ENCODE measurements at regions not wholly inside any gene's neighbourhood (a gene's known extent, or its start where the extent isn't known, plus 50 kb on each side); places are given as distances from the start of the nearest gene placed in this dataset.

DNA sequence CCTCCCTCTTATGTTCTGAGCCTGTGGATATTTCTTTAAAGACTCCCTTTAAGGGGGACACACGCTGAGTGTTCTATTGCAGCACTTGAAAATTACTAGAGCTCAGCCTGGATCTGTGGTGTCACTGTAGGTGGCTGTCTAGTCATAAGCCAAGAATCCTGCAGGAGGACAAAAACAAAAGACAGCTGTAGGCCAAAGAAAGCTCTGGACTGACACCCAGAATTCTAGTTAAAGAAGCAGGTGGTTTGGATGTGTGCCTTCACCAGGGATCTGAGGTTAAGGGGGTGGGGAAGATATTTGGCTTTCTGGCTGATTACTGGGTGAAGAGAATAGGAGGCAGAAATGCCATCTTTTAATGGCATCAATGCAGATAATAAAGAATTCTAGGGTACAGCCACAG lies 842.5 kb upstream of the NXPH2 start:
- H3K79me2 ChIP-seq (ENCODE audit: insufficient read depth) = no peaks in the 10 kb centered on the region
- H3K9ac ChIP-seq = no peak overlapping the region
- no peak overlapping the region for H3K4me2 ChIP-seq
- ChIA-PET CTCF (no interaction called here), POLR2A (no interaction called here)
- H3F3A ChIP-seq (replicated peaks; ENCODE audit: insufficient read depth) = no peaks in the 10 kb centered on the region
- no peak for TF ChIP-seq MXI1 (IDR thresholded peaks at IDR 0.05; ENCODE audit: low read depth, low read length)
- TF ChIP-seq, protein P1, sequence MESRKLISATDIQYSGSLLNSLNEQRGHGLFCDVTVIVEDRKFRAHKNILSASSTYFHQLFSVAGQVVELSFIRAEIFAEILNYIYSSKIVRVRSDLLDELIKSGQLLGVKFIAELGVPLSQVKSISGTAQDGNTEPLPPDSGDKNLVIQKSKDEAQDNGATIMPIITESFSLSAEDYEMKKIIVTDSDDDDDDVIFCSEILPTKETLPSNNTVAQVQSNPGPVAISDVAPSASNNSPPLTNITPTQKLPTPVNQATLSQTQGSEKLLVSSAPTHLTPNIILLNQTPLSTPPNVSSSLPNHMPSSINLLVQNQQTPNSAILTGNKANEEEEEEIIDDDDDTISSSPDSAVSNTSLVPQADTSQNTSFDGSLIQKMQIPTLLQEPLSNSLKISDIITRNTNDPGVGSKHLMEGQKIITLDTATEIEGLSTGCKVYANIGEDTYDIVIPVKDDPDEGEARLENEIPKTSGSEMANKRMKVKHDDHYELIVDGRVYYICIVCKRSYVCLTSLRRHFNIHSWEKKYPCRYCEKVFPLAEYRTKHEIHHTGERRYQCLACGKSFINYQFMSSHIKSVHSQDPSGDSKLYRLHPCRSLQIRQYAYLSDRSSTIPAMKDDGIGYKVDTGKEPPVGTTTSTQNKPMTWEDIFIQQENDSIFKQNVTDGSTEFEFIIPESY (IDR thresholded peaks at IDR 0.05; ENCODE audit: borderline replicate concordance, low read depth) = no peak
- no peak for TF ChIP-seq ELF1 (IDR thresholded peaks at IDR 0.05)
- TF ChIP-seq FOSL2 (IDR thresholded peaks at IDR 0.05; ENCODE audit: borderline replicate concordance, low read depth) = no peak
- no peak for TF ChIP-seq YY1 (IDR thresholded peaks at IDR 0.05; ENCODE audit: low read depth)
- TF ChIP-seq JUND (IDR thresholded peaks at IDR 0.05) = no peak
- TF ChIP-seq RXRA (IDR thresholded peaks at IDR 0.05; ENCODE audit: borderline replicate concordance, low read depth) = no peak
- TF ChIP-seq, protein P2, sequence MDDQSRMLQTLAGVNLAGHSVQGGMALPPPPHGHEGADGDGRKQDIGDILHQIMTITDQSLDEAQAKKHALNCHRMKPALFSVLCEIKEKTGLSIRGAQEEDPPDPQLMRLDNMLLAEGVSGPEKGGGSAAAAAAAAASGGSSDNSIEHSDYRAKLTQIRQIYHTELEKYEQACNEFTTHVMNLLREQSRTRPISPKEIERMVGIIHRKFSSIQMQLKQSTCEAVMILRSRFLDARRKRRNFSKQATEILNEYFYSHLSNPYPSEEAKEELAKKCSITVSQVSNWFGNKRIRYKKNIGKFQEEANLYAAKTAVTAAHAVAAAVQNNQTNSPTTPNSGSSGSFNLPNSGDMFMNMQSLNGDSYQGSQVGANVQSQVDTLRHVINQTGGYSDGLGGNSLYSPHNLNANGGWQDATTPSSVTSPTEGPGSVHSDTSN (IDR thresholded peaks at IDR 0.05) = no peak
- TF ChIP-seq TEAD4 (IDR thresholded peaks at IDR 0.05; ENCODE audit: borderline replicate concordance, insufficient read depth) = no peak
- no peak for TF ChIP-seq CHD2 (IDR thresholded peaks at IDR 0.05; ENCODE audit: low read length, partially characterized antibody)
- TF ChIP-seq EP300 (IDR thresholded peaks at IDR 0.05; ENCODE audit: borderline replicate concordance in 1 of 2, low read depth in 1 of 2, low read length in 1 of 2) = no peak
- TF ChIP-seq, protein P3, sequence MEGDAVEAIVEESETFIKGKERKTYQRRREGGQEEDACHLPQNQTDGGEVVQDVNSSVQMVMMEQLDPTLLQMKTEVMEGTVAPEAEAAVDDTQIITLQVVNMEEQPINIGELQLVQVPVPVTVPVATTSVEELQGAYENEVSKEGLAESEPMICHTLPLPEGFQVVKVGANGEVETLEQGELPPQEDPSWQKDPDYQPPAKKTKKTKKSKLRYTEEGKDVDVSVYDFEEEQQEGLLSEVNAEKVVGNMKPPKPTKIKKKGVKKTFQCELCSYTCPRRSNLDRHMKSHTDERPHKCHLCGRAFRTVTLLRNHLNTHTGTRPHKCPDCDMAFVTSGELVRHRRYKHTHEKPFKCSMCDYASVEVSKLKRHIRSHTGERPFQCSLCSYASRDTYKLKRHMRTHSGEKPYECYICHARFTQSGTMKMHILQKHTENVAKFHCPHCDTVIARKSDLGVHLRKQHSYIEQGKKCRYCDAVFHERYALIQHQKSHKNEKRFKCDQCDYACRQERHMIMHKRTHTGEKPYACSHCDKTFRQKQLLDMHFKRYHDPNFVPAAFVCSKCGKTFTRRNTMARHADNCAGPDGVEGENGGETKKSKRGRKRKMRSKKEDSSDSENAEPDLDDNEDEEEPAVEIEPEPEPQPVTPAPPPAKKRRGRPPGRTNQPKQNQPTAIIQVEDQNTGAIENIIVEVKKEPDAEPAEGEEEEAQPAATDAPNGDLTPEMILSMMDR (IDR thresholded peaks at IDR 0.05) = no peak
- TF ChIP-seq POLR2AphosphoS5 (IDR thresholded peaks at IDR 0.05; ENCODE audit: low read depth, low read length) = no peak
- no peak for TF ChIP-seq RCOR1 (IDR thresholded peaks at IDR 0.05; ENCODE audit: low read length)
- TF ChIP-seq, protein P4, sequence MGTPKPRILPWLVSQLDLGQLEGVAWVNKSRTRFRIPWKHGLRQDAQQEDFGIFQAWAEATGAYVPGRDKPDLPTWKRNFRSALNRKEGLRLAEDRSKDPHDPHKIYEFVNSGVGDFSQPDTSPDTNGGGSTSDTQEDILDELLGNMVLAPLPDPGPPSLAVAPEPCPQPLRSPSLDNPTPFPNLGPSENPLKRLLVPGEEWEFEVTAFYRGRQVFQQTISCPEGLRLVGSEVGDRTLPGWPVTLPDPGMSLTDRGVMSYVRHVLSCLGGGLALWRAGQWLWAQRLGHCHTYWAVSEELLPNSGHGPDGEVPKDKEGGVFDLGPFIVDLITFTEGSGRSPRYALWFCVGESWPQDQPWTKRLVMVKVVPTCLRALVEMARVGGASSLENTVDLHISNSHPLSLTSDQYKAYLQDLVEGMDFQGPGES (IDR thresholded peaks at IDR 0.05; ENCODE audit: low read depth, low read length) = no peak
- no peak for TF ChIP-seq NFIC (IDR thresholded peaks at IDR 0.05; ENCODE audit: borderline replicate concordance)
- TF ChIP-seq, protein P5, sequence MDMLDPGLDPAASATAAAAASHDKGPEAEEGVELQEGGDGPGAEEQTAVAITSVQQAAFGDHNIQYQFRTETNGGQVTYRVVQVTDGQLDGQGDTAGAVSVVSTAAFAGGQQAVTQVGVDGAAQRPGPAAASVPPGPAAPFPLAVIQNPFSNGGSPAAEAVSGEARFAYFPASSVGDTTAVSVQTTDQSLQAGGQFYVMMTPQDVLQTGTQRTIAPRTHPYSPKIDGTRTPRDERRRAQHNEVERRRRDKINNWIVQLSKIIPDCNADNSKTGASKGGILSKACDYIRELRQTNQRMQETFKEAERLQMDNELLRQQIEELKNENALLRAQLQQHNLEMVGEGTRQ (IDR thresholded peaks at IDR 0.05; ENCODE audit: borderline replicate concordance, low read depth, low read length) = no peak
- H3K4me1 ChIP-seq (ENCODE audit: control insufficient read depth in 1 of 2, insufficient read depth in 2 of 2, low read depth in 1 of 2, low read length in 1 of 2) = no peaks in the 10 kb centered on the region
- no peak overlapping the region for H3K27ac ChIP-seq (ENCODE audit: low read depth in 2 of 2, low read length in 1 of 2)
- no peak for DNase-seq
- H4K20me1 ChIP-seq (ENCODE audit: insufficient read depth) = no peaks in the 10 kb centered on the region
- H3K36me3 ChIP-seq (replicated peaks in 1 of 2; ENCODE audit: control insufficient read depth in 1 of 2, insufficient read depth in 2 of 2, low read length in 1 of 2) = no peaks in the 10 kb centered on the region
- H3K9me3 ChIP-seq = no peaks in the 10 kb centered on the region
- H2AFZ ChIP-seq (ENCODE audit: low read depth) = no peak overlapping the region
- H3K9me2 ChIP-seq = no peaks in the 10 kb centered on the region
- H3K4me3 ChIP-seq (ENCODE audit: low read depth in 2 of 2, low read length in 1 of 2) = no peak overlapping the region
- H3K27me3 ChIP-seq (ENCODE audit: insufficient read depth) = no peaks in the 10 kb centered on the region
- WGBS (ENCODE audit: low lambda C conversion rate) = 9% methylated on average over 1 of the region's 1 CpG

Measured in SK-N-SH (cell line).